ENCODE measurements at regions not wholly inside any gene's neighbourhood (a gene's known extent, or its start where the extent isn't known, plus 50 kb on each side); places are given as distances from the start of the nearest gene placed in this dataset.

DNA sequence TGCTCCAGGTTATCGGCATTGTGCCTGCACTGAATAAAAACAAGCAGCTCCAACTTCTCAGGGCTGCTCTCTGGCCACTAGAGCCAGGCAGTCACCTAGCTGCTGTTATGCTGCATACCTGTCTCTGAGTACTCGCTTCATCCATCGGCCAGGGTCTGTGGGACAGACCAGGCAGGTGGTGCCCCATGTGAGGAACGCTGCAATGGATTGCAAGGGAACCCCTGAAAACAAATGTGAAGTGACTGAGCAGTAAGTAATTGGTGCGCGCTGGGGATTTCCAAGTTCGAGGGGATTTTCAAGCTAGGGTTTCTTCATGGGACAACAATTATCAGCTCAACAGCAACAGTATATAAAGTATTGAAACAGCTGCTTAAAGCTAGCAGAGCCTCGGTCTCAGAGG is 965.3 kb downstream of the AACS start:
- no peak overlapping the region for H2BK15ac ChIP-seq (ENCODE audit: low read depth, low read length)
- no peak overlapping the region for H4K5ac ChIP-seq (ENCODE audit: insufficient read length, low read depth, low read length)
- H3K27ac ChIP-seq (ENCODE audit: insufficient read length, low read depth, low read length): no peak overlapping the region
- Mint-ChIP-seq H3K9me3 (peaks cover 13 to 26% of the 10 kb centered on the region in 2 experiments; a peak in 4 of 5 replicates), H3K4me3 (no peak overlapping the region), H3K27ac (no peak overlapping the region; a peak in 1 of 7 replicates), H3K27me3 (ENCODE audit: low read depth) (peaks cover 3% of the 10 kb centered on the region), H3K36me3 (ENCODE audit: insufficient read depth in 1 of 3, low read depth in 3 of 3) (peaks cover 0 to 8% (median 2%) of the 10 kb centered on the region in 3 experiments; a peak in 3 of 7 replicates), H3K4me1 (0 out of 4 replicates have a peak, but pooled peaks cover 3 to 5% of the 10 kb centered on the region in 2 experiments)
- H3K4me1 ChIP-seq (ENCODE audit: insufficient read depth, low read length): no peaks in the 10 kb centered on the region
- H2AK5ac ChIP-seq (ENCODE audit: insufficient read length, low read length): no peak overlapping the region
- no peaks in the 10 kb centered on the region for H4K20me1 ChIP-seq (ENCODE audit: control insufficient read depth, insufficient read depth, insufficient read length)
- no peak overlapping the region for H4K91ac ChIP-seq (ENCODE audit: insufficient read length, low read depth, low read length)
- H3K4me2 ChIP-seq (ENCODE audit: insufficient read depth, insufficient read length, low read length): no peak overlapping the region
- no peak overlapping the region for H3K18ac ChIP-seq (ENCODE audit: insufficient read length, low read depth, low read length)
- H3K23ac ChIP-seq (ENCODE audit: insufficient read length, low read depth, low read length): no peak overlapping the region
- H2BK5ac ChIP-seq (ENCODE audit: insufficient read length, low read length): no peak overlapping the region
- H3K27me3 ChIP-seq (ENCODE audit: insufficient read depth, low read length): no peaks in the 10 kb centered on the region
- TF ChIP-seq CTCF (conservative IDR thresholded peaks at IDR 0.05): no peak
- DNase-seq: no peak
- H3K79me2 ChIP-seq (ENCODE audit: insufficient read depth, low read length): no peaks in the 10 kb centered on the region
- no CpG with 5 or more reads among the region's 8 CpGs for WGBS (ENCODE audit: extremely low coverage, insufficient read length, low lambda C conversion rate)
- H2BK120ac ChIP-seq (ENCODE audit: low read depth, low read length, poor library complexity, severe bottlenecking): no peak overlapping the region
- H3K9me3 ChIP-seq (ENCODE audit: control insufficient read depth, low read depth, low read length): no peaks in the 10 kb centered on the region
- no peak overlapping the region for H2BK20ac ChIP-seq (ENCODE audit: low read depth, low read length, poor library complexity, severe bottlenecking)
- no peaks in the 10 kb centered on the region for H3K23me2 ChIP-seq (ENCODE audit: insufficient read length, low read depth, low read length, poor library complexity, severe bottlenecking)
- H2BK12ac ChIP-seq (ENCODE audit: insufficient read length, low read depth, low read length): no peak overlapping the region
- no peak overlapping the region for H3T11ph ChIP-seq (ENCODE audit: low read length)
- H3K79me1 ChIP-seq (ENCODE audit: insufficient read depth, low read depth, low read length, poor library complexity, severe bottlenecking): no peaks in the 10 kb centered on the region
- no peak overlapping the region for H2AFZ ChIP-seq (ENCODE audit: low read length)
- H4K8ac ChIP-seq (replicated peaks; ENCODE audit: insufficient read length, low read depth, low read length): no peak overlapping the region
- H3K9ac ChIP-seq (ENCODE audit: extremely low read depth, insufficient read length, low read length): no peak overlapping the region
- no peak overlapping the region for H3K4ac ChIP-seq (ENCODE audit: low read depth, low read length)
- no peak overlapping the region for H3K14ac ChIP-seq (ENCODE audit: insufficient read depth, low read length)
- no peak overlapping the region for H3K56ac ChIP-seq (ENCODE audit: insufficient read length, low read depth, low read length)

Data from H9 (cell line).